Mesendoderm (in vitro differentiated cells): ENCODE measurements at regions not wholly inside any gene's neighbourhood (a gene's known extent, or its start where the extent isn't known, plus 50 kb on each side); places are given as distances from the start of the nearest gene placed in this dataset.

Experiments
- DNase-seq: peaks from one replicate; pipeline ENCODE4 v3.0.0; 2013
- H2AK5ac ChIP-seq: 2 replicates; pipeline ENCODE4 v1.6.1; 2013; ENCODE audit warnings: low read length, inconsistent platforms
- H2BK120ac ChIP-seq: 2 replicates; pipeline ENCODE4 v1.6.1; 2013; ENCODE audit warnings: low read depth, mild to moderate bottlenecking, low read length, moderate library complexity, mixed read lengths
- H2BK15ac ChIP-seq: replicated peaks from 2 replicates; pipeline ENCODE4 v1.6.1; 2013; ENCODE audit warnings: low read depth, mild to moderate bottlenecking, moderate library complexity
- H2BK5ac ChIP-seq: 2 replicates; pipeline ENCODE4 v1.6.1; 2013; ENCODE audit warnings: low read length, inconsistent platforms
- H3K18ac ChIP-seq: 2 replicates; pipeline ENCODE4 v1.6.1; 2013; ENCODE audit warnings: mild to moderate bottlenecking, low read length, mixed read lengths
- H3K23ac ChIP-seq: one replicate; pipeline ENCODE4 v1.6.1; 2013; ENCODE audit warnings: low read length
- H3K27ac ChIP-seq: 2 replicates; pipeline ENCODE4 v1.5.1; 2013; ENCODE audit warnings: low read depth, mild to moderate bottlenecking, inconsistent platforms, low read length, moderate library complexity
- H3K27me3 ChIP-seq: 2 replicates; pipeline ENCODE4 v1.6.1; 2013; ENCODE audit warnings: low read length, control low read depth, mild to moderate bottlenecking, inconsistent platforms; ENCODE audit not compliant: insufficient read depth, poor library complexity
- H3K36me3 ChIP-seq: 2 replicates; pipeline ENCODE4 v1.6.1; 2013; ENCODE audit warnings: low read length, inconsistent platforms; ENCODE audit not compliant: control insufficient read depth, insufficient read depth
- H3K4ac ChIP-seq: one replicate; pipeline ENCODE4 v1.6.1; 2013; ENCODE audit warnings: low read depth, mild to moderate bottlenecking, low read length, moderate library complexity
- H3K4me1 ChIP-seq: 2 replicates; pipeline ENCODE4 v1.6.1; 2013; ENCODE audit warnings: low read depth, low read length, inconsistent platforms; ENCODE audit not compliant: control insufficient read depth
- H3K4me2 ChIP-seq: 2 replicates; pipeline ENCODE4 v1.6.1; 2013; ENCODE audit warnings: low read length
- H3K4me3 ChIP-seq: 2 replicates; pipeline ENCODE4 v1.5.1; 2013; ENCODE audit warnings: mild to moderate bottlenecking, low read length
- H3K56ac ChIP-seq: one replicate; pipeline ENCODE4 v1.6.1; 2013; ENCODE audit warnings: low read length
- H3K79me1 ChIP-seq: 2 replicates; pipeline ENCODE4 v1.6.1; 2013; ENCODE audit warnings: low read length, inconsistent platforms
- H3K79me2 ChIP-seq: 2 replicates; pipeline ENCODE4 v1.6.1; 2013; ENCODE audit warnings: mild to moderate bottlenecking, low read length; ENCODE audit not compliant: control insufficient read depth, insufficient read depth
- H3K9ac ChIP-seq: 2 replicates; pipeline ENCODE4 v1.6.1; 2013; ENCODE audit warnings: low read length, inconsistent platforms
- H4K5ac ChIP-seq: one replicate; pipeline ENCODE4 v1.6.1; 2013; ENCODE audit warnings: low read length
- H4K8ac ChIP-seq: one replicate; pipeline ENCODE4 v1.6.1; 2013; ENCODE audit warnings: low read depth, mild to moderate bottlenecking, control low read depth, low read length, moderate library complexity
- WGBS: extraction: QIAGEN DNeasy Blood & Tissue Kit; methylation state at CpG from one replicate; pipeline ENCODE4 v1.1.7; 2013; ENCODE audit warnings: low lambda C conversion rate, missing lambda C conversion rate; ENCODE audit not compliant: insufficient coverage; ENCODE audit errors: extremely low coverage; 5-methylcytosine and 5-hydroxymethylcytosine counted together

DNA sequence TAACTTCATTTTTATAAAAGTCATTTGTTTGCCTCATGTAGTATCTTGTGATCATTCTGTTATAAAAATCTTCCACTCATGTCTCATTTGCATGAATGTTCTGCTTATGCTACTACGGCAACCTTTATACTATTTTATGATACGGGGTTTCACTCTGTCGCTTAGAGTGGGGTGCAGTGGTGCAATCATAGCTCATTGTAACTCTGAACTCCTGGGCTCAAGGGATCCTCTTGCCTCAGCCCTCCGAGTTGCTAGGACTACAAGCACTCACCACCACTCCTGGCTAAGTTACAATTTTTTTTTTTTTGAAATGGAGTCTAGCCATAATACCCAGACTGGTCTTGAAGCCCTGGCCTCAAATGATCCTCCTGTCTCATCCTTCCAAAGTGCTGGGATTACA lies 154.4 kb upstream of the PREP start:
- no CpG with 5 or more reads among the region's 4 CpGs for WGBS
- Histone ChIP-seq H2BK15ac (no peak overlapping the region), H3K4me2 (no peak overlapping the region), H3K79me2 (no peaks in the 10 kb centered on the region), H3K36me3 (no peaks in the 10 kb centered on the region), H2BK120ac (no peak overlapping the region), H2BK5ac (no peak overlapping the region), H3K27me3 (no peaks in the 10 kb centered on the region), H3K4ac (no peak overlapping the region), H3K4me1 (no peaks in the 10 kb centered on the region), H4K5ac (no peak overlapping the region), H3K9ac (no peak overlapping the region), H3K27ac (no peak overlapping the region), H3K23ac (no peak overlapping the region), H3K4me3 (no peak overlapping the region), H3K18ac (no peak overlapping the region), H4K8ac (no peak overlapping the region), H3K56ac (no peak overlapping the region), H2AK5ac (no peak overlapping the region), H3K79me1 (no peaks in the 10 kb centered on the region)
- no peak for DNase-seq

GRCh38 chr6:105553171-105553570 lies 150.3 kb upstream of the PREP start:
- no peak overlapping the region for H3K18ac ChIP-seq
- no peak overlapping the region for H3K56ac ChIP-seq
- H3K4ac ChIP-seq = no peak overlapping the region
- no peaks in the 10 kb centered on the region for H3K79me2 ChIP-seq
- WGBS = no CpG with 5 or more reads among the region's 6 CpGs
- no peak overlapping the region for H3K9ac ChIP-seq
- no peak overlapping the region for H3K4me2 ChIP-seq
- H2BK120ac ChIP-seq = no peak overlapping the region
- DNase-seq = no peak
- no peak overlapping the region for H4K5ac ChIP-seq
- no peak overlapping the region for H4K8ac ChIP-seq
- H2AK5ac ChIP-seq = no peak overlapping the region
- H2BK5ac ChIP-seq = no peak overlapping the region
- no peak overlapping the region for H2BK15ac ChIP-seq
- H3K23ac ChIP-seq = no peak overlapping the region
- H3K4me3 ChIP-seq = no peak overlapping the region
- H3K27me3 ChIP-seq = no peaks in the 10 kb centered on the region
- no peaks in the 10 kb centered on the region for H3K36me3 ChIP-seq
- no peaks in the 10 kb centered on the region for H3K79me1 ChIP-seq
- no peaks in the 10 kb centered on the region for H3K4me1 ChIP-seq
- no peak overlapping the region for H3K27ac ChIP-seq

DNA sequence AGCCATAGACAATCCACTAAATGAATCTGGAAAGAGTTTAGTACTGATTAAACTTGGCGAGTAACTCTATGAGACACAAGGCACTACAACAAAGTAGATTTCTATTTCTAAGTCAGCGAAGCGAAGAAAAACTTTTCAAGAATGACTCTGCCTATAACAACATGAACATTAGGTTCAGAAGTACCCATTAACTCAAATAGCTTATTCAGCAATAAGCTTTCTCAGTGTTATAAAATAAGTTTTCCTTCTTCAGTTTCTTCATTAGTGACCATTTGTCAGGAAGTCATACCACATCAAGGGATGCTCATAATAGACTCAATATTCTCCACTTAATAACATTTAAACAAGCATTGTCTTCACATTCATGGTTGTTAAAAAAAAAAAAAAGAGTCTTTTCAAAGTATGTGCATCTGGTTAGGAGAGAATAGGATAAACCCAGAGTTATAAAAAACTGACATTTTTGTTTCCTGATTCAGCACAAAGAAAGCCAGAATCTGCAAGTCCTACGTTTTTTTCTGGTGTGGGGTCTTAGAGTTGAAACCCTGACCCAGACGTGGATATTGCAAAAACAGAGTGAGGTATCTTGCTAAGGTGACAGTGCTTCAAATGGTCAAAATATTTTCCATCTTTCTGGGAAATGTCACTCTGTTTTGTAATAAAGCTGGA lies 148.2 kb upstream of the PREP start:
- no peak overlapping the region for H2BK15ac ChIP-seq
- no peaks in the 10 kb centered on the region for H3K27me3 ChIP-seq
- no CpG with 5 or more reads among the region's 5 CpGs for WGBS
- no peak for DNase-seq
- no peak overlapping the region for H2AK5ac ChIP-seq
- no peak overlapping the region for H3K4me3 ChIP-seq
- H3K4ac ChIP-seq = no peak overlapping the region
- H3K4me1 ChIP-seq = no peaks in the 10 kb centered on the region
- no peak overlapping the region for H3K27ac ChIP-seq
- no peak overlapping the region for H3K4me2 ChIP-seq
- no peak overlapping the region for H4K8ac ChIP-seq
- H3K36me3 ChIP-seq = no peaks in the 10 kb centered on the region
- H3K23ac ChIP-seq = no peak overlapping the region
- no peak overlapping the region for H2BK120ac ChIP-seq
- no peaks in the 10 kb centered on the region for H3K79me2 ChIP-seq
- no peak overlapping the region for H3K56ac ChIP-seq
- no peak overlapping the region for H3K18ac ChIP-seq
- H2BK5ac ChIP-seq = no peak overlapping the region
- H3K79me1 ChIP-seq = no peaks in the 10 kb centered on the region
- no peak overlapping the region for H4K5ac ChIP-seq
- no peak overlapping the region for H3K9ac ChIP-seq

DNA sequence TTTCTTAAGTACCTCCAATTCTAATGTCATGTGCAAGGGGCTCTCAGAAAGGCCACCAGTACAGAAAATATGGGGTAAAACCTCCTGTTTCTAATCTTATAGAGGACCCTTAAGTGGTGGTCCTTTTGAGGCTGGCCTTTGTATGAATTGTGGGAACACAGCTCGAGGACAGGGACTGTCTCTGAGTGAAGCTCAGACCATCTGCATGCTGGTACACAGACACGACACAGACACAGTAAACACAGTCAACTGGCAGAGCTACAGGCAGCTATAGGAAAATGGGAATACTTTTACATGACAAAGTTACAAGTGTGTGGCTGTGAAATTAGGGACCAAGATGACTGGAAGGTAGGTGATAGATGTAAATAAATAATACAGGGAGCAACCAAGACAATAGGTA lies 143.9 kb upstream of the PREP start:
- H3K79me2 ChIP-seq = no peaks in the 10 kb centered on the region
- WGBS = no CpG with 5 or more reads among the region's 2 CpGs

DNA sequence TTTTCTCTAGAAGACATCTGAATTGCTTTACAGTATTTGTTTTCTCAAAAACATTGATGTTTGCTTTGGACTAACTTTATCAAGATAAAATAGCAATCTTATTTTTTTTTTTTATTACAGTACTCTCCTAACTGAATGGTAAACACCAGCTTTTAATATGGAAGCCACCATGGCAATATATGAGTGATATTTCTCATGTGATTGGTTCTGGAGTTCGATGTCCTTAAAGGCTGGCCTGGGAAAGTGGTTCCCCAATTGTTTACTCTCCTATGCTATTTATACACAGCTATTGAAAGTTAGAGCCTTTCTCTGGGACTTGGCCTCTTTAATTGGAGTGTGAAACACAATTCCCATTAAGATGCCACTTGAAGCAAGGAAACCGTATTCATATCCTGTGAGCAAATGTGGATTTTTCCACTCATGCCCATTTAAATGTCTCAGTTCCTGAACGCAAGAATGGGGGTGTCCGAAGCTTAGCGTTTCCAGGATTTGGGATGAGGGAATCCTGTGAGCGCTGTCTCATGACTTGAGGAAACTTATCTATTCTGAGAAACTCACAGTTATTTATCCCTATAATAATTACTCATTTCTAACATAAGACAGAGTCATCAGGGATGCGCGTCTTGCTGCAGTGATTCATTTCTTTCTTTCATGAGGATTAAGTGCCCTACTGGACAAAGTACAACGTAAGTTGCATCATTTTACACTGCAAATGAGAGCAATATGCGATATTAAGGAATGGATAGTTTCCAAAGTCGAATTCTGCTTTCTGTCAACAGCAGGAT lies 143.3 kb upstream of the PREP start:
- no CpG with 5 or more reads among the region's 11 CpGs for WGBS
- no peak overlapping the region for H2BK15ac ChIP-seq
- no peak for DNase-seq

More for the DNA sequence above, 143.9 kb upstream of the PREP start:
- no peaks in the 10 kb centered on the region for H3K4me1 ChIP-seq
- H4K5ac ChIP-seq = no peak overlapping the region
- no peak for DNase-seq
- no peak overlapping the region for H3K18ac ChIP-seq
- no peak overlapping the region for H3K56ac ChIP-seq
- H2BK15ac ChIP-seq = no peak overlapping the region
- H2BK5ac ChIP-seq = no peak overlapping the region
- no peak overlapping the region for H3K27ac ChIP-seq
- no peak overlapping the region for H2BK120ac ChIP-seq
- H3K4me3 ChIP-seq = no peak overlapping the region
- H2AK5ac ChIP-seq = no peak overlapping the region
- H3K4me2 ChIP-seq = no peak overlapping the region
- no peaks in the 10 kb centered on the region for H3K36me3 ChIP-seq
- no peak overlapping the region for H4K8ac ChIP-seq
- no peak overlapping the region for H3K23ac ChIP-seq
- no peaks in the 10 kb centered on the region for H3K27me3 ChIP-seq
- H3K4ac ChIP-seq = no peak overlapping the region
- no peak overlapping the region for H3K9ac ChIP-seq
- H3K79me1 ChIP-seq = no peaks in the 10 kb centered on the region

More for the DNA sequence above, 143.3 kb upstream of the PREP start:
- H3K79me2 ChIP-seq = no peaks in the 10 kb centered on the region
- no peaks in the 10 kb centered on the region for H3K27me3 ChIP-seq
- no peak overlapping the region for H2BK120ac ChIP-seq
- no peak overlapping the region for H3K18ac ChIP-seq
- H3K79me1 ChIP-seq = no peaks in the 10 kb centered on the region
- no peak overlapping the region for H4K5ac ChIP-seq
- H3K4me3 ChIP-seq = no peak overlapping the region
- no peak overlapping the region for H3K4me2 ChIP-seq
- H3K36me3 ChIP-seq = no peaks in the 10 kb centered on the region
- no peak overlapping the region for H3K27ac ChIP-seq
- H2AK5ac ChIP-seq = no peak overlapping the region
- H3K4ac ChIP-seq = no peak overlapping the region
- H3K4me1 ChIP-seq = no peaks in the 10 kb centered on the region
- no peak overlapping the region for H3K23ac ChIP-seq
- no peak overlapping the region for H3K56ac ChIP-seq
- no peak overlapping the region for H3K9ac ChIP-seq
- no peak overlapping the region for H4K8ac ChIP-seq
- no peak overlapping the region for H2BK5ac ChIP-seq
